Osteoblast (primary cell): ENCODE measurements at regions not wholly inside any gene's neighbourhood (a gene's known extent, or its start where the extent isn't known, plus 50 kb on each side); places are given as distances from the start of the nearest gene placed in this dataset.
A peak's percentile ranks its signal among the peaks of the same experiment; 100 is the strongest.
"Not testable (repeated sequence)": the region's sequence is repeated elsewhere in the genome, so short reads cannot be mapped to it uniquely, and the experiment has no call there.

Experiments used
- DNase-seq: peaks from one replicate; pipeline ENCODE4 v3.0.0; 2011; ENCODE audit warnings: low spot score, mixed read lengths; ENCODE audit not compliant: insufficient read length; ENCODE audit errors: missing footprints
- H2AFZ ChIP-seq: 2 replicates; pipeline ENCODE4 v1.6.0; 2011; ENCODE audit warnings: mild to moderate bottlenecking, low read length
- H3K27ac ChIP-seq: 2 replicates; pipeline ENCODE4 v1.5.1; 2011; ENCODE audit warnings: mild to moderate bottlenecking, low read depth, low read length, moderate library complexity
- H3K27me3 ChIP-seq: 2 replicates; pipeline ENCODE4 v1.6.0; 2012; ENCODE audit warnings: mild to moderate bottlenecking, control low read depth, inconsistent platforms, low read length, moderate library complexity; ENCODE audit not compliant: insufficient read depth
- H3K36me3 ChIP-seq: 2 replicates; pipeline ENCODE4 v1.5.1; 2011; ENCODE audit warnings: mild to moderate bottlenecking, low read length, control low read depth, moderate library complexity; ENCODE audit not compliant: insufficient read depth
- H3K4me1 ChIP-seq: 2 replicates; pipeline ENCODE4 v1.5.1; 2011; ENCODE audit warnings: mild to moderate bottlenecking, low read length, control low read depth, moderate library complexity; ENCODE audit not compliant: insufficient read depth
- H3K4me2 ChIP-seq: 2 replicates; pipeline ENCODE4 v1.6.0; 2011; ENCODE audit warnings: mild to moderate bottlenecking, low read length; ENCODE audit not compliant: insufficient read depth
- H3K4me3 ChIP-seq: fragments of 200-600 bp; sonication (generic); 3 replicates; pipeline ENCODE4 v1.5.1; 2012; ENCODE audit warnings: mild to moderate bottlenecking, low read length, inconsistent platforms; ENCODE audit not compliant: insufficient read depth
- H3K79me2 ChIP-seq: 2 replicates; pipeline ENCODE4 v1.6.0; 2012; ENCODE audit warnings: mild to moderate bottlenecking, low read length, control low read depth, inconsistent platforms; ENCODE audit not compliant: insufficient read depth
- H3K9me3 ChIP-seq: 2 replicates; pipeline ENCODE4 v1.5.1; 2011; ENCODE audit warnings: low read depth, low read length, control low read depth
- H4K20me1 ChIP-seq: 2 replicates; pipeline ENCODE4 v1.6.0; 2012; ENCODE audit warnings: mild to moderate bottlenecking, low read length, control low read depth; ENCODE audit not compliant: insufficient read depth
- TF ChIP-seq, protein P1 (sequence below): IDR thresholded peaks from 2 replicates; pipeline ENCODE4 v1.5.1; 2011; ENCODE audit warnings: mild to moderate bottlenecking, low read depth, low read length, moderate library complexity; ENCODE audit errors: extremely low read depth

DNA sequence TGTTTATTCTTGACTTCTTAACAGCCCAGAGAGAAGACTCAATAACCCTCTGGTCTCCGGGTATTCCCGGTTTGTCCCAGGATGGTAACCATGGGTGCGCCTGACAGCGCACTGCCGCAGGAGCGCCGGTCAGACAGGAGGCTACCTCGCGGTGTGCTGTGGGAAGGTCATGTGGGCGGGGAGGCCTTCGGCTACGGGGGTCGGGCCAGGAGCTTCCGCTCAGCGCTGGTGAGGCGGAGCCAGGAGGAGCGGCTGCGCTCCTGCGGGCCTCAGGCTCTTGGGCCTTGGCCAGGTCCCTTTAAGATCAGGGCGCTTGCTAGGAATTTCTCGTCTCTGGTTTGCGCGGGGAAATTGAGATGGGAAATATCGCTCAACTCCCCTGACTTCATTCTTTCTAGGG, 182.3 kb upstream of the NDN start:
- no peak for DNase-seq
- Histone ChIP-seq H3K4me2 (no peak overlapping the region), H4K20me1 (no peaks in the 10 kb centered on the region), H3K27ac (no peak overlapping the region), H3K36me3 (no peaks in the 10 kb centered on the region), H3K9me3 (no peaks in the 10 kb centered on the region), H3K79me2 (no peaks in the 10 kb centered on the region), H3K27me3 (no peaks in the 10 kb centered on the region), H3K4me1 (no peaks in the 10 kb centered on the region), H2AFZ (no peak overlapping the region), H3K4me3 (no peak overlapping the region)
- TF ChIP-seq, protein P1, sequence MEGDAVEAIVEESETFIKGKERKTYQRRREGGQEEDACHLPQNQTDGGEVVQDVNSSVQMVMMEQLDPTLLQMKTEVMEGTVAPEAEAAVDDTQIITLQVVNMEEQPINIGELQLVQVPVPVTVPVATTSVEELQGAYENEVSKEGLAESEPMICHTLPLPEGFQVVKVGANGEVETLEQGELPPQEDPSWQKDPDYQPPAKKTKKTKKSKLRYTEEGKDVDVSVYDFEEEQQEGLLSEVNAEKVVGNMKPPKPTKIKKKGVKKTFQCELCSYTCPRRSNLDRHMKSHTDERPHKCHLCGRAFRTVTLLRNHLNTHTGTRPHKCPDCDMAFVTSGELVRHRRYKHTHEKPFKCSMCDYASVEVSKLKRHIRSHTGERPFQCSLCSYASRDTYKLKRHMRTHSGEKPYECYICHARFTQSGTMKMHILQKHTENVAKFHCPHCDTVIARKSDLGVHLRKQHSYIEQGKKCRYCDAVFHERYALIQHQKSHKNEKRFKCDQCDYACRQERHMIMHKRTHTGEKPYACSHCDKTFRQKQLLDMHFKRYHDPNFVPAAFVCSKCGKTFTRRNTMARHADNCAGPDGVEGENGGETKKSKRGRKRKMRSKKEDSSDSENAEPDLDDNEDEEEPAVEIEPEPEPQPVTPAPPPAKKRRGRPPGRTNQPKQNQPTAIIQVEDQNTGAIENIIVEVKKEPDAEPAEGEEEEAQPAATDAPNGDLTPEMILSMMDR, result no peak

DNA sequence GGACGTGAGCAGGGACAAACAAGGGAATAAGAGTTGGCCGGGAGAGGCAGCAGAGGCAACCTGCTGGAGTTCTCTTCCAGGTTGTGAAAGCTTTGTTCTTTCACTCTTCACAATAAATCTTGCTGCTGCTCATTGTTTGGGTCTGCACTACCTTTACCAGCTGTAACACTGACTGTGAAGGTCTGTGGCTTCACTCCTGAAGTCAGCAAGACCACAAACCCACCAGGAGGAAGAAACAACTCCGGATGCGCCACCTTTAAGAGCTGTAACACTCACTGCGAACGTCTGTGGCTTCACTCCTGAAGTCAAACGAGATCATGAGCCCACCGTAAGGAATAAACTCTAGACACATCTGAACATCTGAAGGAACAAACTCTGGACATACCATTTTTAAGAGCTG, 186.5 kb upstream of the NDN start:
- H2AFZ ChIP-seq, H3K4me2 ChIP-seq, H3K4me1 ChIP-seq, H3K36me3 ChIP-seq, DNase-seq, H3K79me2 ChIP-seq, H3K27me3 ChIP-seq, H3K9me3 ChIP-seq, H3K4me3 ChIP-seq, H4K20me1 ChIP-seq, H3K27ac ChIP-seq: not testable (repeated sequence)

DNA sequence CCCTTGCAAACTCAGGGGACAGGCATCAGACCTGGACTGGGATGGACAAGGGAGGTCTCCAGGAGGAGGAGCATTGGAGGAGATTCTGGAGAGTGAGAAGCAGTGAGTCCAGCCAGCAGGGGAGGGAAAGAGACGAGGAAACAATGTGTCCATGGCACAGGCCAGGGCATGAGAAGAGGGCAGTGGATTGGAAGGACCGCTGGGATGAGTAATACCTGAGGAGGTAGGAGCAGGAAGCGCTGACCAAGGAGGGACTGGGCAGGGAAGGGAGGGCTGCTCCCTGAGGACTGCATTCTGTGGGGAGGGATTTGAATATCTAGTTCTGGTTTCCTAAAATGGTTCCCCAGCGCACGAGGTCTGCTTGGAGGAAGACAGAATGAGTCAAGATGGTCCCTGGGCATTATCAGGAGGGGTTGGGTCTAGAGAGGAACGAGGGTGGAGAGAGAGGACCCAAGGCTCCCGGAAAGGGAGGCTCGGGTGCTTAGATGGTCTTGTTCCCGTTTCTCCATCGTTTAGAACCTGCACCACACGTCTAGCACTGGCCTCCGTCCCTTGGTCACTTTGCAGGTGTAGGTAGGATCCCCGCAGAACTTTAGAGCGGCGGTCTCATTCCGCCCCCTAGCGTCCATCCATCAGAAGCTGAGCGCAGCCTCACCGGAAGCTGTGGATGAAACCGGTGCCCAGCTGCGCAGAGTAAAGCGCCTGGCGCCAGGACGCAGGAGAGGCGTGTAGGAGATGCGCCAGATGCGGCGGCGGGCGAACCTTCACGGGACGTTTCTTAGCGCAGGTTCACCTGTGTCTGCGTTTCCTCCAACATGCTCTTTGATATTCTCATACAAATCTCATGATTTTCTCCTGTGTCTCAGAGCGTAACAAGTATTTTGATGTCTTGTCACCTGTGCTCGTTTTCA, 190.7 kb upstream of the NDN start:
- H3K9me3 ChIP-seq, result no peaks in the 10 kb centered on the region
- no peaks in the 10 kb centered on the region for H3K36me3 ChIP-seq
- H3K4me3 ChIP-seq, result no peak overlapping the region
- H4K20me1 ChIP-seq, result no peaks in the 10 kb centered on the region
- H3K27ac ChIP-seq, result no peak overlapping the region
- peak overlapping the region; percentile 20 for H2AFZ ChIP-seq
- TF ChIP-seq, protein P1, result peak; percentile 25
- H3K4me2 ChIP-seq, result no peak overlapping the region
- H3K27me3 ChIP-seq, result no peaks in the 10 kb centered on the region
- H3K79me2 ChIP-seq, result no peaks in the 10 kb centered on the region
- no peak for DNase-seq
- H3K4me1 ChIP-seq, result no peaks in the 10 kb centered on the region

DNA sequence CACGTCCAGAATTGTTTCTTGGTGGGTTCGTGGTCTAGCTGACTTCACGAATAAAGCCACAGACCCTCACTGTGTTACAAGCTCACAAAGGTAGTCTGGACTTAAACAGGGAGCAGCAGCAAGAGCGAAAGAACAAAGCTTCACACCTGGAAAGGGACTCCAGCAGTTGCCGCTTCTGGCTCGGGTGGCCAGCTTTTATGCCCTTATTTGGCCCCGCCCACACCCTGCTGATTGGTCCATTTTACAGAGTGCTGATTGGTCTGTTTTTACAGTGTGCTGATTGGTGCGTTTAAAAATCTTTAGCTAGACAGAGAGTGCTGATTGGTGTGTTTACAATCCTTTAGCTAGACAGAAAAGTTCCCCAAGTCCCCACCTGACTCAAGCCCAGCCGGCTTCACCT, 194.2 kb upstream of the NDN start:
- no peaks in the 10 kb centered on the region for H3K27me3 ChIP-seq
- H3K9me3 ChIP-seq, result no peaks in the 10 kb centered on the region
- H3K4me2 ChIP-seq, result no peak overlapping the region
- H3K27ac ChIP-seq, result no peak overlapping the region
- no peaks in the 10 kb centered on the region for H3K79me2 ChIP-seq
- H4K20me1 ChIP-seq, result no peaks in the 10 kb centered on the region
- no peak overlapping the region for H3K4me3 ChIP-seq
- H3K4me1 ChIP-seq, result no peaks in the 10 kb centered on the region
- TF ChIP-seq, protein P1, result no peak
- no peak overlapping the region for H2AFZ ChIP-seq
- no peaks in the 10 kb centered on the region for H3K36me3 ChIP-seq
- DNase-seq, result no peak
